ENCODE measurements at regions not wholly inside any gene's neighbourhood (a gene's known extent, or its start where the extent isn't known, plus 50 kb on each side); places are given as distances from the start of the nearest gene placed in this dataset.
A peak's percentile ranks its signal among the peaks of the same experiment; 100 is the strongest.

- no peak for DNase-seq
Observed at GRCh38 chr7:17132726-17133125, 165.7 kb upstream of the AHR start.

GRCh38 chr7:17133977-17134376 lies 164.5 kb upstream of the AHR start:
- no peak for DNase-seq

- no peak for DNase-seq
Observed at GRCh38 chr7:17134786-17135185, 163.7 kb upstream of the AHR start.

- DNase-seq, result no peak
Observed at GRCh38 chr7:17136126-17136525, 162.3 kb upstream of the AHR start.

GRCh38 chr7:17139081-17139480 lies 159.4 kb upstream of the AHR start:
- no peak for DNase-seq

- no peak for DNase-seq
Observed at GRCh38 chr7:17140406-17140805, 158.0 kb upstream of the AHR start.

GRCh38 chr7:17142831-17143541 lies 155.5 kb upstream of the AHR start:
- no peak for DNase-seq

GRCh38 chr7:17144322-17144721 lies 154.1 kb upstream of the AHR start:
- peak; percentile 68 to 74 for DNase-seq

GRCh38 chr7:17146621-17147020 lies 151.8 kb upstream of the AHR start:
- DNase-seq, result no peak

GRCh38 chr7:17147409-17147808 lies 151.0 kb upstream of the AHR start:
- DNase-seq, result no peak

- no peak for DNase-seq
Observed at GRCh38 chr7:17150018-17150417, 148.4 kb upstream of the AHR start.

GRCh38 chr7:17152721-17153120 lies 145.7 kb upstream of the AHR start:
- DNase-seq, result no peak

- no peak for DNase-seq
Observed at GRCh38 chr7:17153536-17153935, 144.9 kb upstream of the AHR start.

GRCh38 chr7:17155529-17155928 lies 142.9 kb upstream of the AHR start:
- no peak for DNase-seq

- no peak for DNase-seq
Observed at GRCh38 chr7:17158261-17158660, 140.2 kb upstream of the AHR start.

- DNase-seq, result no peak
Observed at GRCh38 chr7:17159500-17160037, 138.9 kb upstream of the AHR start.

GRCh38 chr7:17166824-17167379 lies 131.6 kb upstream of the AHR start:
- DNase-seq, result no peak

GRCh38 chr7:17168416-17168815 lies 130.0 kb upstream of the AHR start:
- DNase-seq, result no peak

- DNase-seq, result no peak
Observed at GRCh38 chr7:17171427-17171826, 127.0 kb upstream of the AHR start.

- DNase-seq, result no peak
Observed at GRCh38 chr7:17176371-17177032, 122.0 kb upstream of the AHR start.

GRCh38 chr7:17178545-17178944 lies 119.9 kb upstream of the AHR start:
- no peak for DNase-seq

- no peak for DNase-seq
Observed at GRCh38 chr7:17181482-17181881, 117.0 kb upstream of the AHR start.

- DNase-seq, result no peak
Observed at GRCh38 chr7:17183630-17184328, 114.7 kb upstream of the AHR start.
